Lung microvascular endothelial cell (primary cell): ENCODE measurements at regions not wholly inside any gene's neighbourhood (a gene's known extent, or its start where the extent isn't known, plus 50 kb on each side); places are given as distances from the start of the nearest gene placed in this dataset.
"Not testable (repeated sequence)": the region's sequence is repeated elsewhere in the genome, so short reads cannot be mapped to it uniquely, and the experiment has no call there.

Experiments
- DNase-seq, 2 donors: peaks; one replicate each; pipeline versions ENCODE4 v3.0.0 to v3.0.0-alpha.2; 2010; ENCODE audit warnings: low read depth in 2 of 2

- no peak for DNase-seq
These were observed 1270.4 kb downstream of the ADGRL3 start for GRCh38 chr4:62470421-62470983.

GRCh38 chr4:62470020-62470419 is 1269.9 kb downstream of the ADGRL3 start:
- DNase-seq = no peak

- no peak for DNase-seq
These were observed 1261.8 kb downstream of the ADGRL3 start for GRCh38 chr4:62461961-62462360.

- no peak for DNase-seq
These were observed 1260.2 kb downstream of the ADGRL3 start for GRCh38 chr4:62460329-62460728.

GRCh38 chr4:62457356-62457755 is 1257.2 kb downstream of the ADGRL3 start:
- no peak for DNase-seq

- no peak for DNase-seq
These were observed 1255.7 kb downstream of the ADGRL3 start for GRCh38 chr4:62455871-62456270.

- no peak for DNase-seq
These were observed 1254.4 kb downstream of the ADGRL3 start for GRCh38 chr4:62454535-62454934.

- DNase-seq = no peak
These were observed 1250.6 kb downstream of the ADGRL3 start for GRCh38 chr4:62450740-62451139.

- DNase-seq = no peak
These were observed 1249.4 kb downstream of the ADGRL3 start for GRCh38 chr4:62449538-62449937.

- DNase-seq = no peak
These were observed 1248.8 kb downstream of the ADGRL3 start for GRCh38 chr4:62448911-62449310.

- DNase-seq = no peak
These were observed 1238.9 kb downstream of the ADGRL3 start for GRCh38 chr4:62439051-62439450.

GRCh38 chr4:62434921-62435320 is 1234.8 kb downstream of the ADGRL3 start:
- no peak for DNase-seq

- not testable (repeated sequence) for DNase-seq
These were observed 1231.5 kb downstream of the ADGRL3 start for GRCh38 chr4:62431513-62432231.

- no peak for DNase-seq
These were observed 1229.2 kb downstream of the ADGRL3 start for GRCh38 chr4:62429297-62429696.

- DNase-seq = no peak
These were observed 1215.1 kb downstream of the ADGRL3 start for GRCh38 chr4:62415256-62415655.

- no peak for DNase-seq
These were observed 1214.4 kb downstream of the ADGRL3 start for GRCh38 chr4:62414563-62414962.

GRCh38 chr4:62410371-62411003 is 1210.4 kb downstream of the ADGRL3 start:
- DNase-seq = no peak

- no peak for DNase-seq
These were observed 1208.3 kb downstream of the ADGRL3 start for GRCh38 chr4:62408454-62408853.

GRCh38 chr4:62407534-62407933 is 1207.4 kb downstream of the ADGRL3 start:
- no peak for DNase-seq

GRCh38 chr4:62402088-62402806 is 1202.1 kb downstream of the ADGRL3 start:
- DNase-seq = no peak

GRCh38 chr4:62399242-62399641 is 1199.1 kb downstream of the ADGRL3 start:
- DNase-seq = no peak

- no peak for DNase-seq
These were observed 1198.2 kb downstream of the ADGRL3 start for GRCh38 chr4:62398318-62398717.
